Activated CD8-positive, alpha-beta memory T cell treated with anti-CD3 and anti-CD28 coated beads, Interleukin-2, amount 50 U/mL, for 48 hours (primary cell): ENCODE measurements at regions not wholly inside any gene's neighbourhood (a gene's known extent, or its start where the extent isn't known, plus 50 kb on each side); places are given as distances from the start of the nearest gene placed in this dataset.
A peak's percentile ranks its signal among the peaks of the same experiment; 100 is the strongest.
"Not testable (repeated sequence)": the region's sequence is repeated elsewhere in the genome, so short reads cannot be mapped to it uniquely, and the experiment has no call there.

Experiments
- DNase-seq: peaks from one replicate; pipeline ENCODE4 v3.0.0-alpha.2; 2020

DNA sequence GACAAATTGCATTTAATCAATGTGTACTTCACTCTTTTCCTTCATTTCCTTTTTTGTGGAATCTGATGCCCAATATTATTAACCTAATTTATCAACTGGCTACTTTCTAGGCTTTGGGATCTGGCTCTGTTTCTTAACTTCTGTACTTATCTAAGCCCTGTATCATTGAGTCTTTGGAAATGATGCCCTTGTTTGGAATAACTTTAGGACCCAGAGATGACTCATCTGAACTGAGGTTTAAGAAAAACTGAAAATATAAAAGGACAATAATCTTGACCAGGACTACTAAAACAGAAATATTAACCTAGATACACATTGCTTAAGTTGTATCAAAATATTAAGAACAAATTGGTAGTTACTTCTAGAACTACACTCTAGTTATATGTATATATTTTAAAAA is 600.8 kb downstream of the CPS1 start:
- no peak for DNase-seq

DNA sequence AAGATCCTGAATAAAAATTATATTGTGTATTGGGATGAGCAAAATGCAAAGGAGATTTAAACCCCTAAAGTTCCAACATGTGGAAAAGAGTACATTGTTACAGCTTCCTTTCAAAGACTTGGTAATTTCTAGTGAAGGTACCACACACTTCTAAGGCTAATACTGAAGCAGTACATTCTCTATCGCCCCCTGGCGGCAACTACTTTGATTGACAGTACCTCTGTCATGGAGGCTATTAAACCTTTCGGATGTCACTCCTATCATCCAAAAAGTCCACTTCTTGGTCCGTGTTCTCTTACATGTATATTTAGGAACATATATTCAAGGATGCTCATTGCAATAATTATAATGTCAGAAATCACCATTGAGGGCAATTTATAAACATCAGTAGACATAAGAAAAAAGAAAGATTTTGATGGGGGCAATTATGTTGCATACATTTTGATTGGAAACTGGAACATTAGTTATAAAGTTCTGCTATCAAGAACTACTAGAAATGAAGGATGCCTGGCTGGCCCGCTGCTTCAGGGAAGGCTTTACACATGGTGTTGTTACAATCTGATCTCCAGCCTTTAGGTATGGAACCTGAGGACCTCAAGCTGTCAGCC is 601.6 kb downstream of the CPS1 start:
- peak; percentile 87 for DNase-seq

DNA sequence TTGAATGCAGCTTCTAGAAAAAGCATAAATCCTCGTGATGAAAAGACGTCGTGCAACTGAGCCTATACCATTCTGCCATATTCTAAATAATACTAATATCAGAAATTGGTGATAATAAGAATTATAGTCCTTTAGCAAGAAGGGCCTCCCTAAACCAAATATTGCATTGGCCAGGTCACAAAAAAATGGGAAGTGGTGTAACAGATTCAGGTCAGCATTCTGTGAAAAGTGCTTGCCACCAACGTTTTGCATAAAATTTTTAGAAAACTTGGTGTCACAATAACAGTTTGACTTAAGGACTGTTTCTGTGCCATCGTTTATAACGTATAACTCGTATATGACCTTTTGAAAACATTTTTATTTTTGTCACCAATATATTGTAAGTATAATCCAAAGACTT is 603.6 kb downstream of the CPS1 start:
- DNase-seq = no peak

DNA sequence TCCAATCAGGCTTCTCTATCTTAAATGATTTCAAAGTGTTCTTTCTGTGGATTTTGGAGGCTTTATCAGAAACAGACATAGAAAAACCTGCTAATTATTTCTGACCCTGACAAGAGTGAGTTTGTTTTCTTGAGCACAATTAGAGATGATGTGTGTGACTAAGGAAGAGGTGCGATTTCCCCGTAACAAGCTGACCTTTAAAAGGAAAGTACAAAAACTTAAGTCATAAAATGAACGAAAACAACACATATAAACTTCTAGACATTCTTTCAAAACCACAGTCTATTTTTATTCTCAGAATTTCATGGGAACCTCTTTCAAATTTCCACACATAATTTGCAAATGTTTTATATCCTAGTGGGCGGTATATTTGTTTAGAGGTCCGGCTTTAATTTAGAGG is 604.8 kb downstream of the CPS1 start:
- no peak for DNase-seq

DNA sequence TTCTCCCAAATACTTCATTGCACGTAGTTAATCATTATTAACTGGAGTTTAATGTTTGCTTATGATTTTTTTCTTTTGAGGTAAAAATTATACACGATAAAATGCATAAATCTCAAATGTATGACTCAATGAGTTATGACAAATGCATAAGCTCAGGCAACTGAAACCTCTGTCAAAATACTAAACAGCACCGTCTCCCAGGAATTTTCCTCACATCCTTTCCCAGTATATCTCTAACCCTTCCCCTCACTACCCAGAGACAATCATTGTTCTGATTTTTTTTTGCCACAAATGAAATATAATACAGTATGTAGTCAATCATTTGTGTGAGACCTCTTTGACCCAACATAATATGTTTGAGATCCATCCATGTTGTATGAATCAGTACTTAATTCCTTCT is 606.5 kb downstream of the CPS1 start:
- DNase-seq = no peak

DNA sequence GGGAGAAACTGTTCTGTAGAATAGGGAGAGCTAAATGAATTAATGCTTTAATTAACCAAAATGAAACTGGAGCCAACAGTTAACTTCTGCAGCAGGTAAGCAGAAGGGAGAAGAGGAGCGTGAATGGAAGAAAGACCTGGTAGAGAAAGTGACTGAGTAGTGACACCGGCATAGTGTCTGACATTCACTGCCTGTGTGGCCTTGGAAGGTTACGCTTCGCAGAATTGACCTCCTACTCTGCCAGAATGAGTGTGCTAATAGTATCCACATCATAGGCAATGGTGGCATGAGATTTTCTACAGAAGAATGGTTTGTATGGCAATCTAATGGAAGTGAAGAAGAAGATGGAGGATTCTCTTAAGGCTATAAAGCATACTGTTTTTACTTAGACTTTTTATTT is 614.4 kb downstream of the CPS1 start:
- no peak for DNase-seq

DNA sequence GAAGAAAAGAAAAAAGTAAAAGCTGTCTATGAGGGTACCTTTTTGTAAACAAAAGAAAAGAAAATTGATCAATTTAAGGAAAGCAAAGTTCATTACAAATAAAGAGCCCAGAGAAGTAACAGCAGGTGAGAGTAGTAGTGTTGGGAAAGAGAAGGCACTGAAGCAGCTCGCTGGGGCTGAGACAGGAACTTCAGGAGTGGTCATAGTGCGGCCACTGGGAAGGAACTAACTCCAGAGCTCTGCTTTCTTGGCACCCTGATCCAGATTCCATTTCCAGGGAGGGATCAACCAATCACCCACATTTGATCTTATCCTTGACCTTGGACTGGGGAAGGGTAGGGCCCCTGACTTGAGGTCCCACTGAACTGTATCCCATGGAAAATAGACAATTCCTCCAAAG is 617.6 kb downstream of the CPS1 start:
- DNase-seq = no peak

DNA sequence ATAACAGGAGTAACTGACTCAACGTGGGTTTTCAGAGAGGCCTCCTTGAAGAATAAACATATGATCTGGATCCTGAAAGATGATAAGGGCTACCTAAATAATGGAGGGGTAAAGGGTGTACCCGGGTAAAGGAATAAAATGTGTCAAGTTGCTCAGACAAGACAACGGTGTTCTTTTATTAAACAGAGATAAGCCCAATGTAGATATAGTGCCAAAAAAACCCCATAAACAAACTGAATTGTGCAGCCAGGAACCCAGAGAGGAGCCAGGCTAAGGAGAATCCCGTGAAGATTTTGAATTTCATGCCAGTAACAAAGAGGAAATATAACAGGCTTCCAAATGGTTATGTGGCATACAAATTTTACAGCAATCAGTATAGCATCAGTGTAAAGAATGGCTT is 618.2 kb downstream of the CPS1 start:
- DNase-seq = no peak

DNA sequence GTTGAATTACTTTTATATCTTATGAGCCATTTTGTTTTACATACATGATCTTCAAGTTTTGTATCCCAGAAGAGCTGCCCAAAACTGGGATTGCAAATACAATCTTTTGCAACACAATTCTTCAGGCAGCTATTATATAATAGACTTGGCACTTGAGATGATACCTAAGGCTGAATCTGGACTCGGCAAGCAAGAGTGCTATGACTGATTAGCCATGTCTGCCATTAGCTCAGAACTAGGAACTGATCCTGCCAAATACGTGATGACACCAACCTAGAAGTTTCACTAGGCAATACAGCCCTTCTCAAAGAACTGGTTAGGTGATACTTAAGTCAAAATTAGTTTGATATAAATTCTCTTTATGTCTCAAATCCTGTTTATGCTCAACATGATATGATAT is 619.6 kb downstream of the CPS1 start:
- DNase-seq = no peak

DNA sequence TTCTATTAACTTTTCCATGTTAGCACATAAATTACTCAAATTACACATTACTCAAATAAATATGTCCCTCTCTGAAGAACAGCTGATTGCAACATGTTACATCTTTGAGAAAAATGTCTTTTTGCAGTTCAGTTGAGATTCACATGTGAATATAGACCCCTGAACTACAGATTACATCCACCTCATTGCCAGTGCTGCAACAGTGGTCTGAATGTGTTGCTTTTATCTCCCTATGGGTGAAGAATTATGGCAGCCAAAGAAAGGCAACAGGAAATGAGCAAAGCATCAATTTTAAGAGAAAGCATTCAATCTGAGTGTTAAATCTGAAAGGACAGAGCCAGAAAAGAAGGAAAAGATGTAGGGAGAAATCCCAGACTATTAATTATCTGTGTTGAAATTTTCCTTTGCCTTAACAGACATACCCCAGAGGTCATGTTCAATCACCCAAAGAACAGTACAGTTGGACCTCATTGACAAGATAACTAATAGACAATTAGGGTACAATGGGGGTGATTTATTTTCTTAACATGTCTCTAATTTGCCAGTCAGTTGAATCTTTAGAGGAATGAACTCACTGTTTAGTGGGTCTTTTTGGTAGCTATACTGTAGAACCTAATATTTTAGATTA is 620.2 kb downstream of the CPS1 start:
- DNase-seq = no peak

DNA sequence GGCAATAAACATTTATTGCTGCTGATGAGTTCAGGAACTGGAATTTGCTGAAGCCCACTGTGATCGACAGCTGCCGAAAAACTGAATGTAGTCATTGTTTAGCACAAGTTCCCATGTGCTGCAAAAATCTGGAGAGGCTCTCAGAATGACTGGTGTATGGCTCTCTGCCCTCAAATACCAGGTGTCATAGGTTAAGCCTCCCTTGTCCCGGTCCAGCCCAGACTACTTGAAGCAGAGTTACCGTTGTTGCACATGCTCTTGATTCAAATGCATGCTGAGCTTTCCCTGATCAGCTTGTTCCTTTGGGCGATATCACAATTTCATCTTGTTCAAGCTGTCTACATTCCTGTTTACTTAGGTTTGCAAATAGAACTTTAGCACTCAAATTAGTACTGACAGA is 625.2 kb downstream of the CPS1 start:
- DNase-seq = no peak

DNA sequence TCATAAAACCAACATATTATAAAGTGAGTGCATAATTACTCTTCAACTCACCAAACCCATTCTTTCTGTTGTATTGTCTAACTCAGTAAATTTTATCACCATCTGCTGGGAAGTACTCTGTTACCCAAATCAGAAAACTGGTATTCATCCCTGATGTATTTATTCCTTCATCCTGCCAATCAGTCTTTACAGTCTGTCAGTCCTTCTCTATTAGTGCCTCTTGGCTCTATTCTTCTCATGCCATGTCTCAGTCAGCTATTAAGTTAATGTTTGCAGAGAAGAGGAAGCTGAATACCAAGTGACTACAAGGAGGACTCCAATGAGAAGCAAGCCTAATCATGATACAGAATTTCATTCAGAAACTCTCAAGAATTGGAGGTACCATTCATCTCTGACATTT is 631.2 kb downstream of the CPS1 start:
- DNase-seq = no peak

DNA sequence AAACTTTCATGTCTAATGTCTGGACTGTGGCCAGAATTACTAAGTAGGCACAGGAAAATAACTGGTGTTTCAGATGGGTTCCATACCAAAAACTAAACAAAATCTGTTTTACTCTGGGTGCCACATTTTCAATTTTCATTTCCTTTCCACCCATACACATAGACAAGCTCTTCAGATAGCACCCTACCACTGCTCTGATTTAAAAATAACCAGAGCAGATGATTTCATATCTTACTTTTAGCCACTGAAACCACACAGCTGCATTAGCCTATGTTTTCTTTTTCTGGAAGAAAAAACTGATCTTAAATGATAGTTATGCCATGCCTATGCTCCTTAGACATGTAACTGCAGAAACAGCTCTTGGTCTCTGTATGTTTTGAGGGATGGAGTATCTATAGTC is 647.6 kb downstream of the CPS1 start:
- DNase-seq = no peak

DNA sequence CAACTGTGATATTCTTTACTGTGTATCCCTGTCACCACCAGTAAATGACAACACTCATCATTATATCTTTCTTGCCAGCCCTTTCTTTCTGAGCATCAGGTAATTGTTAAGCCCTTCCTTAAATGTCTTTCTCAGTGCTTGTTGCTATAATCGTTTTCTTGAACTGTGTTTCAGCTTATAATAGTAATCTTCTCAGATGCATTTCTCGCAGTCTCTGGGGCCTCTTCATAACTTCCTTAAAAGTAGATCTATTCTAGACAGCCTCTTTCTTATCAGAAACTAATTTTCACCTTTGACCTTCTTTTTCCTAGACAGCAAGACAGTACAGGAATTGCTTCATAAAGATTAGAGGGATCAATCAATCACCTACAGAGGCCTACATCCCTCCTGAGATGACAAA is 648.1 kb downstream of the CPS1 start:
- DNase-seq = no peak

DNA sequence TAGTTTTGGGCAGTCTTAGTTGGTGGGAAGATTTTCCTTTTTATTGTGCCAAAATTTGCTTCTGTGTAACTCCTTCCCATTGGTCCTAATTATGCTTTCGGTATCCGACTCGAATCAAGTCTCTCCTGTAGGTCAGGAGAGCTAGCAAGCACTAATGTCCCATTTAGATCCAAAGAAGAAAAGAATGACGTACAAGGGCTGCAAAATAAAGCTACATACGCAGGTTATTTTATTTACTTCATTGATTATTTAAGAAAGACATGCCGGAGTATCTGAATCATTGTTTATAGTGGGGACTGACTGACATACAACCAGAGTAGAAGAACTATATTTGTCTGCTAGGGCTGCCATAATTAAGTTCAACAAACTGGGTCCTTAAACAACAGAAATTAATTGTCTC is 648.5 kb downstream of the CPS1 start:
- no peak for DNase-seq

DNA sequence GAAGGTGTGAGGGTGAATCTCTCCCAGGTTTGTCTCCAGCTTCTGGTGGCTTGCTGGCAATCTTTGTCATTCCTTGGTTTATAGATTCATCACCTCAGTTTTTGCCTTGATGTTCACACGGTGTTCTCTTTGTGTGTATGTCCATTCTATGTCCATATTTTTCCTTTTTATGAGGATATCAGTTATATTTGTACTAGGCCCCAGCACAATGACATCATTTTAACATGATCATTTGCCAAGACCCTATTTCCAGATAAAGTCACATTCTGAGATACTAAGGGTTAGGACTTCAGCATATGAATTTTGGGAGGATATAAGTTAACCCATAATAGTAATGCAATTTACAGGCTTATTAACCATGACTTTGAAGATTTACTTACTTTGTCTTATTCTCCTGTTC is 649.0 kb downstream of the CPS1 start:
- no peak for DNase-seq

DNA sequence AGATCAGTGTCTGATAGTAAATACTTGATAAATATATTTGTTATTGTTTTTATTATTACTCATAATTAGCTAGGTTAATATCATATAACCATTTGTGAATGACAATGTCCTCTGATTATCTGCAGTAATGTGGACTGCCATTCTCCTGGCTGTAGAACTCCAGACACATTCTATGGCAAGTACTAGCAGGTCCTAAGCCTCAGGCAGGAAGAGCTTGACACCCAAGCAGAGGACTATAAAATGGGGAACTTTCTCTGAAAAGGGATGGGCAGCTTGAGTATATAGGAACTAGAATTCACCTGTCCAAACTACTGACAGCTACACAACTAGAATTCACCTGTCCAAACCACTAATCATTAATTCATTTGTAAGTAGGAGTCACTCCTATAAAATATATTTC is 649.4 kb downstream of the CPS1 start:
- DNase-seq = no peak

DNA sequence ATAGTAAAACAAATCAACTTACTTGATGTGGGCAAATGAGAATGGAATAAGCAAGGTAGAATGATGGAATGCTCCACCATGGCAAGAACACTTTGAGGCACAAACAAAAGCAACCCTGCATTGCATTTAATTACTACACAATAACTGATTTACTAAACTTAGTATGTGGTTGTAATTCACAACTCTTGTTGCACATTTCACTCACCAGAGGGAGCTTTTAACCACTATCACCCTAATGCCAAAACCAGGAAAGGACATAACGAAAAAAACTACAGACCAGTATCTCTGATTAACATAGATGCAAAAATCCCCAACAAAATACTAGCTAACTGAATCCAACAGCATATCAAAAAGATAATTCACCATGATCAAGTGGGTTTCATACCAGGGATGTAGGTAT is 659.8 kb downstream of the CPS1 start:
- no peak for DNase-seq

DNA sequence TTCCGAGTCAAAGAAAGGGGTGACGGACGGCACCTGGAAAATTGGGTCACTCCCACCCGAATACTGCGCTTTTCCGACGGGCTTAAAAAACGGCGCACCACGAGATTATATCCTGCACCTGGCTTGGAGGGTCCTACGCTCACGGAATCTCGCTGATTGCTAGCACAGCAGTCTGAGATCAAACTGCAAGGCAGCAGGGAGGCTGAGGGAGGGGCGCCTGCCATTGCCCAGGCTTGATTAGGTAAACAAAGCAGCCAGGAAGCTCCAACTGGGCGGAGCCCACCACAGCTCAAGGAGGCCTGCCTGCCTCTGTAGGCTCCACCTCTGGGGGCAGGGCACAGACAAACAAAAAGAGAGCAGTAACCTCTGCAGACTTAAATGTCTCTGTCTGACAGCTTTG is 663.1 kb downstream of the CPS1 start:
- DNase-seq = not testable (repeated sequence)

DNA sequence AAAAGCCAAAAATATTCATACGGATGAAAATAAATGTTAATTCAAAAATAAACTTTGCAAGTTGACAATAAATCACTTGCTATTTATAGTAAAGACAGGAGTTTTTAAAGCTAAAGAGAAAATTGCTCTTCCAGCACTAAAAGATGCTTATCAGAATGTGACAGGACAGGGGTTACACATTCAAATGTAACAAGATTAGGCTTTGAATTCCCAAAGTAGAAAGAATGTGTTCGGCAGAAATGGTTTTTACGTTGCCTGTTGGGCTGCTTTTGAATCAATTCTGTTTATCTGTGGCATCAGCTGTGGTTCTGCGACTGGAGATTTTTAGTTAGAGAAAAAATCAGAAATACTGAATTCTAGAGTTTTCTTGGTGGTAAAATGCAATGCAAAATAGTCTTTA is 669.4 kb downstream of the CPS1 start:
- no peak for DNase-seq

DNA sequence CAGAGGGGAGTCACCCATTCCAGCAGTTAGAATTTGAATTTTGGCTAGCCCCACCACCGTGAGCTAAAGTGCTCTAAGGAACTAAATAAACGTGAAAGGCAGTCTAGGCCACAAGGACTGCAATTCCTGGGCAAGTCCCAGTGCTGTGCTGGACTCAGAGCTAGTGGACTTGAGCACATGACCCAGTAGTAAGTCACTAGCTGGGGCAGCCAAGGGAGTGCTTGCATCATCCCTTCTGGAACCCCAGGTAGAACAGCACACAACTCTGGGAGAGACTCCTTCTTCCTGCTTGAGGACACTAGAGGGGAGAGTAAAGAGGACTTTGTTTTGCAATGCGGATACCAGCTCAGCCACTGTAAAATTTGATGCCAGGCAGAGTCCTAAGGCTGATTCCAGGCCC is 672.2 kb downstream of the CPS1 start:
- DNase-seq = no peak

DNA sequence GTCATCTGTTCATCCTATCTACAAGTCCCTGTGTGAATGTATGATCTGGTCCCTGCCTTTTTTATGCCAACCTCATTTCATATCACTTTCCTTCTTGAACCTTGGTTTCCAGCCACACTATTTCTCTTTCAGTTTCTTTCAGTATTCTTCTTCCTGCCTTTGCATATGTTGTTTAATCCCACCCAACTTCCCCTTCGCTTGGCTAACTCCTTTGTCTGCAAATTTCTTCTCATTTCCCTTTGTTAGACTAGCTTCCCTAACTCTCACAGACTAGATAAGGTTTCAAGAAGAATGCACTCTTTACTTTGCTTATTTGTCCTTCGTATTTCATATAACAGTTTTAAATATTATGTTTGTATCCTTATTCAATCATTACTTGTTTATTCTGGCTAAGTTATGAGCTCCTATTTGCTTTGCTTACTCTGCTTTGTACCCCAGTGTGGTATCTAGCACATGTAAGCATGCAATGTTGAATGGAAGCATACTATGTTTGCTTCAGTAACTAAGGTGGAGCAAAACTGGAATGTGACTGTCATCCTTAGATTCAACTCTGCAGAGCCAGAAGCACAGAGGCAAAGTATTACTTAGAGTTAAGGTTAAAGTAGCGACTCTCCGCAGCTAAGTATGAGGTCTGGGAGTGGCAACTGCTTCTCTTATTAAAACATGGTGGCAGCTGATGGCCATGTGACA is 681.3 kb downstream of the CPS1 start:
- DNase-seq = no peak

DNA sequence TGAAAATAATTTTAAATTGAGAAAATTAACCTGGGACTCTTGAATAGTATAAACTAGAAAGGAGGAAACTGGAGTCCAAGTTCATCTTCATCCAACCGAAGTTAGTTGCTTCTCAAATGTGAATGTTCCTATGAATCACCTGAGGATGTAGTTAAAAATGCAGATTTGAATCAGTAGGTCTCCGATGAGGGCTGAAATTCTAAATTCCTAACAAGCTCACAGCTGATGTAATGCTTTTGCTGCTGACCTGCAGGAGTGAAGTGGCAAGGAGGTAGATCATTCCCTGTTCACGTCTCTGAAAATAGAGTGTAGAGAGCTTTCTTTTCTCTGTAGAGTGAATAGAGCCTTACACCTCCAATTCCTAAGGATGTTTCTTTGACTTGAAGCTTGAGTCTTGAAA is 685.5 kb downstream of the CPS1 start:
- no peak for DNase-seq

DNA sequence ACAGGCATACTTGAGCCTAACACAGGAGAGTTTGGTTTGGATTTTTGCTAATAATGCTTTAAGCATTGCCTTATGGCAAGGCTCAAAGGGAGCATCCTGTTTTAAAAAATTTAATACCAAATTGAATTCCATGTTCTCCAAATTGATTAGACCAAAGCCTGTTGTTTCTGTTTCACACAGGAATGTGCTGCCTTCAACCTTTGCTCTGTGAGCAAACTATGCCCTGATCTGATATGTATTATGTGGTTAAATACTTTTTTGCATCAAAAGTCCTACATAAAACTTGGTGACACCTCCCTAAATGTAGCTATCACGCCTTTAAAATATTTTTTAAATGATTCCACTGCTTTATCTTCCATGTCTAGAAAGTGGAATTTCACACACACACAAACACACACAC is 691.4 kb downstream of the CPS1 start:
- DNase-seq = no peak

DNA sequence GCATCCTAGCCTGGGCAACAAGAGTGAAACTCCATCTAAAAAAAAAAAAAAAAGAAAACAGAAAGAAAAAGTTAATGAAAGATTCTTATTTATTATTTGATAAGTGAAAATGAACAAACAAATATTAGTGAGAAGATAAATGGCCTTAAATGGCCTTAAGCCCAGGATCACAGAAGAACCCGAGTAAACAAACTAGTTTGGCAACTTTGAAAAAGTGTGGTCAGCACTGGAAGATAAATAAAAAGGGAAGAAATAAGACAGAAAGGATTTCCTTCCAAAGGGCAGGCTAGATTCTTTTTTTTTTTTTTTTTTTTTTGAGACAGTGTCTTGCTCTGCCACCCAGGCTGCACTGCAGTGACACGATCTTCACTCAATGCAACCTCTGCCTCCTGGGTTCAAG is 692.4 kb downstream of the CPS1 start:
- no peak for DNase-seq
